CD4-positive, alpha-beta memory T cell (primary cell): ENCODE measurements at regions not wholly inside any gene's neighbourhood (a gene's known extent, or its start where the extent isn't known, plus 50 kb on each side); places are given as distances from the start of the nearest gene placed in this dataset.

ENCODE experiments used
- CTCF ChIA-PET: fragments of 350-600 bp; sonication (Branson Sonifier 250); formaldehyde crosslinking; loops from one replicate; lab custom pipeline; 2021; ENCODE audit warnings: inconsistent platforms; ENCODE audit not compliant: partially characterized antibody; lab: Charles Lee
- POLR2A ChIA-PET: fragments of 350-600 bp; sonication (Branson Sonifier 250); formaldehyde crosslinking; loops from one replicate; lab custom pipeline; 2021; ENCODE audit not compliant: partially characterized antibody; lab: Charles Lee
- DNase-seq, 5 donors: peaks; one replicate each; pipeline versions ENCODE4 v3.0.0 to v3.0.0-alpha.2; 2020 to 2022; ENCODE audit warnings: mixed read lengths in 1 of 5
- H3K27ac ChIP-seq: one replicate; pipeline ENCODE4 v1.7.0; 2013; ENCODE audit warnings: low read depth, low read length
- H3K27me3 ChIP-seq: 2 replicates; pipeline ENCODE4 v1.7.0; 2013; ENCODE audit warnings: mild to moderate bottlenecking, low read length, moderate library complexity; ENCODE audit not compliant: insufficient read depth
- H3K36me3 ChIP-seq: 2 replicates; pipeline ENCODE4 v1.7.0; 2013; ENCODE audit warnings: mild to moderate bottlenecking, low read length, moderate library complexity; ENCODE audit not compliant: insufficient read depth
- H3K4me1 ChIP-seq: 2 replicates; pipeline ENCODE4 v1.7.0; 2013; ENCODE audit warnings: mild to moderate bottlenecking, low read length, moderate library complexity; ENCODE audit not compliant: insufficient read depth
- H3K4me3 ChIP-seq, 2 donors: one replicate each; pipeline ENCODE4 v1.7.0; 2013; ENCODE audit warnings: low read length in 2 of 2, mild to moderate bottlenecking in 1 of 2
- H3K9me3 ChIP-seq, 2 donors: one replicate each; pipeline ENCODE4 v1.7.0; 2013; ENCODE audit warnings: low read length in 2 of 2, control low read depth in 1 of 2; ENCODE audit not compliant: control insufficient read depth in 1 of 2
- H3K27ac Mint-ChIP-seq, 7 donors: one replicate each; pipeline ENCODE4 v1.8.0; 2020 to 2021; ENCODE audit warnings: mixed read lengths in 7 of 7, mild to moderate bottlenecking in 6 of 7, inconsistent platforms in 3 of 7, moderate library complexity in 3 of 7
- H3K27me3 Mint-ChIP-seq, 2 donors: one replicate each; pipeline ENCODE4 v1.8.0; 2020 to 2021; ENCODE audit warnings: mixed read lengths in 2 of 2
- H3K36me3 Mint-ChIP-seq, 2 donors: one replicate each; pipeline ENCODE4 v1.8.0; 2020 to 2021; ENCODE audit warnings: mixed read lengths in 2 of 2, inconsistent platforms in 1 of 2, mild to moderate bottlenecking in 1 of 2
- H3K4me1 Mint-ChIP-seq, 4 donors: one replicate each; pipeline ENCODE4 v1.8.0; 2020 to 2021; ENCODE audit warnings: mixed read lengths in 4 of 4, mild to moderate bottlenecking in 1 of 4
- H3K4me3 Mint-ChIP-seq, 8 donors: one replicate each; pipeline ENCODE4 v1.8.0; 2020 to 2021; ENCODE audit warnings: mixed read lengths in 8 of 8, mild to moderate bottlenecking in 7 of 8, moderate library complexity in 6 of 8, inconsistent platforms in 3 of 8
- H3K9me3 Mint-ChIP-seq, 8 donors: one replicate each; pipeline ENCODE4 v1.8.0; 2020 to 2021; ENCODE audit warnings: mixed read lengths in 8 of 8, mild to moderate bottlenecking in 5 of 8, inconsistent platforms in 3 of 8, moderate library complexity in 1 of 8
- intact Hi-C: fragments of 100-400 bp; cut with micrococcal nuclease; formaldehyde crosslinking; loops from one replicate; pipeline ENCODE4 v1.15.1; 2023

- no peak overlapping the region for H3K27ac Mint-ChIP-seq
- ChIA-PET POLR2A (no interaction called here), CTCF (no interaction called here)
- no peak overlapping the region for H3K4me3 Mint-ChIP-seq
- no peak overlapping the region for H3K4me3 ChIP-seq
- no peaks in the 10 kb centered on the region for H3K9me3 ChIP-seq
- peaks cover 0 to 4% (median 0%) of the 10 kb centered on the region in 8 donors for H3K9me3 Mint-ChIP-seq
- no peaks in the 10 kb centered on the region for H3K36me3 ChIP-seq
- H3K4me1 ChIP-seq: no peaks in the 10 kb centered on the region
- H3K4me1 Mint-ChIP-seq: no peaks in the 10 kb centered on the region
- intact Hi-C loops: no loop called here
- no peaks in the 10 kb centered on the region for H3K36me3 Mint-ChIP-seq
- DNase-seq: no peak
- H3K27me3 ChIP-seq: no peaks in the 10 kb centered on the region
- H3K27me3 Mint-ChIP-seq: no peaks in the 10 kb centered on the region
- H3K27ac ChIP-seq: no peak overlapping the region
Measured at GRCh38 chr12:87086118-87086891, 830.1 kb upstream of the MGAT4C start.

GRCh38 chr12:87085286-87085685 lies 829.1 kb upstream of the MGAT4C start:
- Histone ChIP-seq H3K4me3 (no peak overlapping the region), H3K27me3 (no peaks in the 10 kb centered on the region), H3K4me1 (no peaks in the 10 kb centered on the region), H3K9me3 (no peaks in the 10 kb centered on the region), H3K27ac (no peak overlapping the region), H3K36me3 (no peaks in the 10 kb centered on the region)
- H3K27me3 Mint-ChIP-seq: no peaks in the 10 kb centered on the region
- no peaks in the 10 kb centered on the region for H3K36me3 Mint-ChIP-seq
- intact Hi-C loops: no loop called here
- CTCF ChIA-PET: no interaction called here
- H3K4me1 Mint-ChIP-seq: no peaks in the 10 kb centered on the region
- DNase-seq: no peak
- no peak overlapping the region for H3K27ac Mint-ChIP-seq
- peaks cover 0 to 4% (median 0%) of the 10 kb centered on the region in 8 donors for H3K9me3 Mint-ChIP-seq
- no peak overlapping the region for H3K4me3 Mint-ChIP-seq
- POLR2A ChIA-PET: no interaction called here

- no peaks in the 10 kb centered on the region for H3K36me3 Mint-ChIP-seq
- no peak for DNase-seq
- no peaks in the 10 kb centered on the region for H3K4me1 Mint-ChIP-seq
- no peaks in the 10 kb centered on the region for H3K4me1 ChIP-seq
- H3K9me3 Mint-ChIP-seq: peaks cover 0 to 4% (median 0%) of the 10 kb centered on the region in 8 donors
- no peak overlapping the region for H3K27ac Mint-ChIP-seq
- POLR2A ChIA-PET: no interaction called here
- no peaks in the 10 kb centered on the region for H3K9me3 ChIP-seq
- H3K4me3 ChIP-seq: no peak overlapping the region
- H3K27me3 ChIP-seq: no peaks in the 10 kb centered on the region
- no peak overlapping the region for H3K27ac ChIP-seq
- intact Hi-C loops: no loop called here
- no peaks in the 10 kb centered on the region for H3K27me3 Mint-ChIP-seq
- CTCF ChIA-PET: no interaction called here
- no peak overlapping the region for H3K4me3 Mint-ChIP-seq
- no peaks in the 10 kb centered on the region for H3K36me3 ChIP-seq
Measured at GRCh38 chr12:87082756-87083155, 826.6 kb upstream of the MGAT4C start.

- Histone ChIP-seq H3K27me3 (no peaks in the 10 kb centered on the region), H3K4me3 (no peak overlapping the region), H3K4me1 (no peaks in the 10 kb centered on the region), H3K27ac (no peak overlapping the region), H3K36me3 (no peaks in the 10 kb centered on the region), H3K9me3 (peaks cover 0 to 4% of the 10 kb centered on the region in 2 donors)
- Mint-ChIP-seq H3K4me3 (no peak overlapping the region), H3K36me3 (no peaks in the 10 kb centered on the region), H3K27me3 (no peaks in the 10 kb centered on the region), H3K27ac (no peak overlapping the region), H3K9me3 (peaks cover 2 to 21% (median 9%) of the 10 kb centered on the region in 8 donors), H3K4me1 (no peaks in the 10 kb centered on the region)
- ChIA-PET CTCF (no interaction called here), POLR2A (no interaction called here)
- intact Hi-C loops: no loop called here
- DNase-seq: no peak
Measured at GRCh38 chr12:87074781-87075180, 818.6 kb upstream of the MGAT4C start.

- DNase-seq: no peak
- H3K4me1 ChIP-seq: no peaks in the 10 kb centered on the region
- no peak overlapping the region for H3K4me3 Mint-ChIP-seq
- no peaks in the 10 kb centered on the region for H3K9me3 ChIP-seq
- H3K27ac Mint-ChIP-seq: no peak overlapping the region
- H3K27ac ChIP-seq: no peak overlapping the region
- H3K4me3 ChIP-seq: no peak overlapping the region
- peaks cover 0 to 11% (median 6%) of the 10 kb centered on the region in 8 donors for H3K9me3 Mint-ChIP-seq
- CTCF ChIA-PET: no interaction called here
- no peaks in the 10 kb centered on the region for H3K36me3 ChIP-seq
- no peaks in the 10 kb centered on the region for H3K4me1 Mint-ChIP-seq
- no peaks in the 10 kb centered on the region for H3K36me3 Mint-ChIP-seq
- H3K27me3 Mint-ChIP-seq: no peaks in the 10 kb centered on the region
- POLR2A ChIA-PET: no interaction called here
- no peaks in the 10 kb centered on the region for H3K27me3 ChIP-seq
- intact Hi-C loops: no loop called here
Measured at GRCh38 chr12:87066326-87066725, 810.1 kb upstream of the MGAT4C start.

- H3K27ac ChIP-seq: no peak overlapping the region
- Mint-ChIP-seq H3K27me3 (no peaks in the 10 kb centered on the region), H3K27ac (no peak overlapping the region), H3K36me3 (no peaks in the 10 kb centered on the region), H3K4me1 (no peaks in the 10 kb centered on the region), H3K9me3 (peaks cover 0 to 14% (median 2%) of the 10 kb centered on the region in 8 donors), H3K4me3 (no peak overlapping the region)
- H3K9me3 ChIP-seq: no peaks in the 10 kb centered on the region
- POLR2A ChIA-PET: no interaction called here
- no peak for DNase-seq
- intact Hi-C loops: no loop called here
- H3K4me3 ChIP-seq: no peak overlapping the region
- CTCF ChIA-PET: no interaction called here
- no peaks in the 10 kb centered on the region for H3K36me3 ChIP-seq
- no peaks in the 10 kb centered on the region for H3K27me3 ChIP-seq
- no peaks in the 10 kb centered on the region for H3K4me1 ChIP-seq
Measured at GRCh38 chr12:87059231-87059630, 803.0 kb upstream of the MGAT4C start.

- POLR2A ChIA-PET: no interaction called here
Measured at GRCh38 chr12:87054226-87054625, 798.0 kb upstream of the MGAT4C start.

More at GRCh38 chr12:87054226-87054625, 798.0 kb upstream of the MGAT4C start:
- H3K4me3 Mint-ChIP-seq: no peak overlapping the region
- Histone ChIP-seq H3K36me3 (no peaks in the 10 kb centered on the region), H3K27me3 (no peaks in the 10 kb centered on the region), H3K9me3 (no peaks in the 10 kb centered on the region), H3K27ac (no peak overlapping the region), H3K4me3 (no peak overlapping the region), H3K4me1 (no peaks in the 10 kb centered on the region)
- DNase-seq: no peak
- intact Hi-C loops: no loop called here
- H3K4me1 Mint-ChIP-seq: no peaks in the 10 kb centered on the region
- CTCF ChIA-PET: no interaction called here
- no peak overlapping the region for H3K27ac Mint-ChIP-seq
- no peaks in the 10 kb centered on the region for H3K27me3 Mint-ChIP-seq
- peaks cover 0 to 5% (median 0%) of the 10 kb centered on the region in 8 donors for H3K9me3 Mint-ChIP-seq
- no peaks in the 10 kb centered on the region for H3K36me3 Mint-ChIP-seq
